Left lung (tissue), 4 donors: ENCODE measurements at regions not wholly inside any gene's neighbourhood (a gene's known extent, or its start where the extent isn't known, plus 50 kb on each side); places are given as distances from the start of the nearest gene placed in this dataset.

Experiments used
- ATAC-seq: fragments of 200-7000 bp; cut with Tn5 transposase; one replicate; pipeline ENCODE4 v1.9.1; 2020; ENCODE audit warnings: moderate library complexity
- DNase-seq, 4 donors: peaks; one replicate each; pipeline ENCODE4 v3.0.0-alpha.2; 2013 to 2020
- H3K27ac ChIP-seq, 2 donors: fragments of 200-600 bp; sonication (generic) in 1 of 2; one replicate each; pipeline versions ENCODE4 v1.5.0 to v1.8.0; 2020 to 2021
- H3K27me3 ChIP-seq, 2 donors: fragments of 200-600 bp; sonication (generic) in 1 of 2; one replicate each; pipeline versions ENCODE4 v1.5.0 to v1.8.0; 2020 to 2021
- H3K36me3 ChIP-seq, 2 donors: fragments of 200-600 bp; sonication (generic) in 1 of 2; one replicate each; pipeline versions ENCODE4 v1.5.0 to v1.8.0; 2020 to 2021
- H3K4me1 ChIP-seq, 2 donors: fragments of 200-600 bp; one replicate each; pipeline ENCODE4 v1.8.0; 2021
- H3K4me3 ChIP-seq, 2 donors: fragments of 200-600 bp; sonication (generic) in 1 of 2; one replicate each; pipeline versions ENCODE4 v1.5.0 to v1.8.0; 2020 to 2021; ENCODE audit warnings: mild to moderate bottlenecking in 1 of 2
- H3K9me3 ChIP-seq, 2 donors: fragments of 200-600 bp; sonication (generic) in 1 of 2; one replicate each; pipeline versions ENCODE4 v1.5.0 to v1.8.0; 2020 to 2021
- intact Hi-C, 2 donors: fragments of 100-400 bp; cut with DNase I; formaldehyde crosslinking; loops; one replicate each; pipeline versions ENCODE4 v1.11.2 to v1.14.2; 2022
- TF ChIP-seq, protein P1 (sequence below), 2 donors: fragments of 200-600 bp; sonication (generic) in 1 of 2; IDR thresholded peaks; one replicate each; pipeline versions ENCODE4 v1.5.0 to v1.8.0; 2021; ENCODE audit warnings: antibody characterized with exemption in 2 of 2
- donor health status: DM: no; HTN: yes; CAD: no.
- donor health status: DM: no; HTN: no; CAD: no.

DNA sequence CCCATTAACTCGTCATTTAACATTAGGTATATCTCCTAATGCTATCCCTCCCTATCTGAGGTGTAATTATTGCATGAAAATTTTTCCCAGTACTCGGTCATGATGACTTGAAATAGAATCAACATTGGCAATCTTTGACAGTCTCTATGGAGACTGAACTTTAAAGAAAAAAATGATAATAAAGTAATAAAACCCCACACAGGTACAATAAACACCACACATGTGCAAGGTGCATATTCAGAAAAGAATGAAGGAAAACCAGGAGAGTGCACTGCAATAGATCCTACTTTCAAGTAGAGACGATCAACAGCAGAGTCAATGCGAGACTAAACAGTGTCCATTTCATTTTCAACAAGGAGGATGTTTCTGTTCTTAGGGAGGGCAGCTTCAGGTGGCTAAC is 1253.8 kb upstream of the TMEM132C start:
- DNase-seq (no peak), ATAC-seq (no peak)
- intact Hi-C loops, result no loop called here
- Histone ChIP-seq H3K27ac (no peak overlapping the region), H3K27me3 (no peaks in the 10 kb centered on the region), H3K36me3 (no peaks in the 10 kb centered on the region), H3K4me3 (no peak overlapping the region), H3K4me1 (no peaks in the 10 kb centered on the region), H3K9me3 (no peaks in the 10 kb centered on the region)
- TF ChIP-seq, protein P1, sequence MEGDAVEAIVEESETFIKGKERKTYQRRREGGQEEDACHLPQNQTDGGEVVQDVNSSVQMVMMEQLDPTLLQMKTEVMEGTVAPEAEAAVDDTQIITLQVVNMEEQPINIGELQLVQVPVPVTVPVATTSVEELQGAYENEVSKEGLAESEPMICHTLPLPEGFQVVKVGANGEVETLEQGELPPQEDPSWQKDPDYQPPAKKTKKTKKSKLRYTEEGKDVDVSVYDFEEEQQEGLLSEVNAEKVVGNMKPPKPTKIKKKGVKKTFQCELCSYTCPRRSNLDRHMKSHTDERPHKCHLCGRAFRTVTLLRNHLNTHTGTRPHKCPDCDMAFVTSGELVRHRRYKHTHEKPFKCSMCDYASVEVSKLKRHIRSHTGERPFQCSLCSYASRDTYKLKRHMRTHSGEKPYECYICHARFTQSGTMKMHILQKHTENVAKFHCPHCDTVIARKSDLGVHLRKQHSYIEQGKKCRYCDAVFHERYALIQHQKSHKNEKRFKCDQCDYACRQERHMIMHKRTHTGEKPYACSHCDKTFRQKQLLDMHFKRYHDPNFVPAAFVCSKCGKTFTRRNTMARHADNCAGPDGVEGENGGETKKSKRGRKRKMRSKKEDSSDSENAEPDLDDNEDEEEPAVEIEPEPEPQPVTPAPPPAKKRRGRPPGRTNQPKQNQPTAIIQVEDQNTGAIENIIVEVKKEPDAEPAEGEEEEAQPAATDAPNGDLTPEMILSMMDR (IDR thresholded peaks at IDR 0.05), result no peak

DNA sequence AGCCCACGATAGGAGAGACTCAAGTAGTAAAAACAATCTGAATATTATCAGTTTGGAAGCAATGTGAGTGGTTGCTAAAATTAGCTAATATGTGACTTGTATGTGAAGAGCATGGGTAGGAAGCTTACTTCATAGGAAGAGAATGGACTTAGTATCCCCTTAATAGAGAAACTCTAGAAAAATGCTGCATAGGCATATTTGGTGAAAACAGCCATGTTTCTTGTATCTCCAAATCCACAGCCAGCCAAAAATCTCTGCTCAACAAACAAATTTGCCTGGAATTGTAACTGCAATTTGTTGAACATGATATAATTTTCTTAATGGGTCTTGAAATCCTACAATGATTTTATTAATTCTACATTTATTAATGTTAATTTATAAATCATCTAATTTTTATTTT is 1252.9 kb upstream of the TMEM132C start:
- ATAC-seq (no peak), DNase-seq (no peak)
- H3K4me3 ChIP-seq, result no peak overlapping the region
- H3K4me1 ChIP-seq, result no peaks in the 10 kb centered on the region
- intact Hi-C loops, result no loop called here
- no peaks in the 10 kb centered on the region for H3K27me3 ChIP-seq
- no peak overlapping the region for H3K27ac ChIP-seq
- H3K36me3 ChIP-seq, result no peaks in the 10 kb centered on the region
- H3K9me3 ChIP-seq, result no peaks in the 10 kb centered on the region
- TF ChIP-seq, protein P1 (IDR thresholded peaks at IDR 0.05), result no peak

DNA sequence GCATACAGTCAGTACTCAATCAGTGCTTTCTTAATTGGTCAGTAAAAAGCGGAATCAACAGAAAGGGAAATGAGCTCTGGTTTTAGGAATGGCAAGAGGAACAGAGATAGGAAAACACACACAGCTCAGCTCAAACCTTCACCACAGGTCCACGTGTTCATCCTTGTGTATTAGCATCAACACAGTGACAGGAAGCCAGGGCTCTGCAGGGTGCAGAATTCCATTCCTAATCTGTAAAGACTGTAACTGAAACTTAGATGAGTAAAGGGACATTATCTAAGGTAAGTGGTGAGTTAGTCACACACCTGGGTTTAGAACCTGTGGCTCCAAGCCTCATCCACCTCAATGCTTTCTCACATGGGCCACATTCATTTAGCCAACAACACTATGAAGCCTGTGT is 1242.2 kb upstream of the TMEM132C start:
- H3K4me1 ChIP-seq, result no peaks in the 10 kb centered on the region
- ATAC-seq (no peak), DNase-seq (no peak)
- H3K27me3 ChIP-seq, result no peaks in the 10 kb centered on the region
- no peak overlapping the region for H3K4me3 ChIP-seq
- TF ChIP-seq, protein P1 (IDR thresholded peaks at IDR 0.05), result no peak
- H3K27ac ChIP-seq, result no peak overlapping the region
- no peaks in the 10 kb centered on the region for H3K36me3 ChIP-seq
- intact Hi-C loops, result no loop called here
- H3K9me3 ChIP-seq, result no peaks in the 10 kb centered on the region

DNA sequence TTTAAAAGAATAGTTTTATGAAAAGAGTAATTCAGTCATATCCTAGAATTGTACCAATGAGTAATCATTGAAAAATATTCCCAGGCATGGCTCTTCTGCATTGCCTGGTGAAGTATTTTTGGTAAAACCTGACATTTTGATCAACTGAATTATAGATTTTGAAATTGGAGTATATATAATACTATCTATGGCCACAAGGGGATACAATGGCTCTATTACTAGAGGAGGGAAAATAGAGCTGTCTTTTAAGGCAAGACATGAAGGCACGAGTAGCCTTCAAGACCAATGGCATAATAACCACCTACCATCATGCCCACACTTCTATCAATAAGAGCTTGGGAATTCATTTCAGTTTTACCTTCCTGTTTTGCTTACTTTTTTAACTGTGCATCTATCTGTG is 1241.4 kb upstream of the TMEM132C start:
- DNase-seq, result no peak
- TF ChIP-seq, protein P1 (IDR thresholded peaks at IDR 0.05), result no peak
- Histone ChIP-seq H3K4me1 (no peaks in the 10 kb centered on the region), H3K27me3 (no peaks in the 10 kb centered on the region), H3K9me3 (no peaks in the 10 kb centered on the region), H3K4me3 (no peak overlapping the region), H3K36me3 (no peaks in the 10 kb centered on the region), H3K27ac (no peak overlapping the region)
- no peak for ATAC-seq
- intact Hi-C loops, result no loop called here

DNA sequence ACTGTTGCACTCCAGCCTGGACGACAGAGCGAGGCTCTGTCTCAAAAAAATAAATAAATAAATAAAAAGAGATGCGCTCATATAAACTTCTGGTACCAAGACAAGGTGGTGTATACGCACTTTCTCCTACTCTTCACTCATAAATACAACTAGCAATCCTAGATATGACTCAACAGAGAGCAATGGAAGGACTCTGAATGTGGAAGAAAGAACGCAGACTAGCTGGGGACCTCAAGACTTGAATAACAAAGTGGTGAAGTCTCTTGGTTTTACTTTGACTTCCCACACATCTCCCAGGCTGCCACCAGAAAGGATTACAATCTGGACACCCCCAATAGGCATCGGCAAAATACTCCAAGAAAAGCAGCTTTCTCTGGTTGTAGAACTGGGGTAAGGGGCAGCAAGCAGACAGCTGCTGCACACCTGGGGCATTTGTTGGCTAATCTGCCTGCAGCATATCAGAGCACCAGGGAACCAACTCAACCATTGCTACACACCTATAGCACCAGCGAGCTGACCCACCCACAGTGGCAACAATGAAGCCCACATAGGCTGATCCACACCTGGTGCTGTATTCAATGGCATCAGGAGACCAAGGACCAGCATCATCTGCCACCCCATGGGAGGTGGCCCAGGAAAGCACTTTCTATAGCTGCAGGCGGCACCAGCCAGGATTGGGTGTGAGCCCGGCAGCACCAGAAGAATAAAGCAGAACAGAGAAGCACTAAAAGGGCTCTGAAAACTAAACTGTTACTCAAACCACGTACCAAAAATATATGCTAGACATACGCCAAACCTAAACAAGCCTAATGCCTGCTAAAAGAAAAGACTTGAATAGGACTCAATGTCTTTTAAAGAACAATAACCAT is 1231.7 kb upstream of the TMEM132C start:
- H3K4me1 ChIP-seq, result no peaks in the 10 kb centered on the region
- no peaks in the 10 kb centered on the region for H3K27me3 ChIP-seq
- DNase-seq, result no peak
- no peaks in the 10 kb centered on the region for H3K9me3 ChIP-seq
- H3K27ac ChIP-seq, result no peak overlapping the region
- TF ChIP-seq, protein P1 (IDR thresholded peaks at IDR 0.05), result no peak
- H3K36me3 ChIP-seq, result no peaks in the 10 kb centered on the region
- intact Hi-C loops, result no loop called here
- H3K4me3 ChIP-seq, result no peak overlapping the region
- ATAC-seq, result no peak
